ENCODE measurements at regions not wholly inside any gene's neighbourhood (a gene's known extent, or its start where the extent isn't known, plus 50 kb on each side); places are given as distances from the start of the nearest gene placed in this dataset.

- H3K36me3 ChIP-seq (ENCODE audit: control insufficient read depth in 2 of 2, extremely low read depth in 1 of 2, insufficient read depth in 2 of 2, low read length in 2 of 2): no peaks in the 10 kb centered on the region
- H4K20me1 ChIP-seq (ENCODE audit: control insufficient read depth, extremely low read depth, insufficient read depth, low read length): no peaks in the 10 kb centered on the region
- H3K27ac ChIP-seq (ENCODE audit: control insufficient read depth, insufficient read depth, low read length): no peak overlapping the region
- FAIRE-seq: no peak
- no peaks in the 10 kb centered on the region for H3K27me3 ChIP-seq (ENCODE audit: control insufficient read depth, extremely low read depth, insufficient read depth, low read length)
- no peak for TF ChIP-seq CTCF (optimal IDR thresholded peaks at IDR 0.05 in 1 of 3, IDR thresholded peaks at IDR 0.05 in 1 of 3, conservative IDR thresholded peaks at IDR 0.05 in 1 of 3; ENCODE audit: extremely low read depth in 1 of 3, insufficient read depth in 2 of 3, low read length in 3 of 3)
- no peak for DNase-seq (ENCODE audit: low read depth, low spot score)
- no peak overlapping the region for H2AFZ ChIP-seq (ENCODE audit: control insufficient read depth, low read length)
- H3K9ac ChIP-seq (ENCODE audit: control insufficient read depth, extremely low read depth, insufficient read depth, low read length): no peak overlapping the region
- no peaks in the 10 kb centered on the region for H3K79me2 ChIP-seq (ENCODE audit: control insufficient read depth, insufficient read depth, low read length)
- H3K4me1 ChIP-seq (ENCODE audit: control insufficient read depth, extremely low read depth, insufficient read depth, low read length): no peaks in the 10 kb centered on the region
- H3K9me1 ChIP-seq (ENCODE audit: control insufficient read depth, extremely low read depth, insufficient read depth, low read length): no peaks in the 10 kb centered on the region
- no peaks in the 10 kb centered on the region for H3K9me3 ChIP-seq (ENCODE audit: control insufficient read depth, low read depth, low read length)
- no peak overlapping the region for H3K4me3 ChIP-seq (ENCODE audit: control insufficient read depth in 2 of 3, extremely low read depth in 1 of 3, insufficient read depth in 2 of 3, low read depth in 1 of 3, low read length in 3 of 3)
- dilution Hi-C loops (cut with MboI; ENCODE audit: extremely low pct_ligation_motif_present, low sequenced_read_pairs): no loop called here
- H3K4me2 ChIP-seq (ENCODE audit: control insufficient read depth, extremely low read depth, insufficient read depth, low read depth, low read length): no peak overlapping the region
Measured at GRCh38 chr5:160925281-160925680, 73.3 kb upstream of the ATP10B start.

DNA sequence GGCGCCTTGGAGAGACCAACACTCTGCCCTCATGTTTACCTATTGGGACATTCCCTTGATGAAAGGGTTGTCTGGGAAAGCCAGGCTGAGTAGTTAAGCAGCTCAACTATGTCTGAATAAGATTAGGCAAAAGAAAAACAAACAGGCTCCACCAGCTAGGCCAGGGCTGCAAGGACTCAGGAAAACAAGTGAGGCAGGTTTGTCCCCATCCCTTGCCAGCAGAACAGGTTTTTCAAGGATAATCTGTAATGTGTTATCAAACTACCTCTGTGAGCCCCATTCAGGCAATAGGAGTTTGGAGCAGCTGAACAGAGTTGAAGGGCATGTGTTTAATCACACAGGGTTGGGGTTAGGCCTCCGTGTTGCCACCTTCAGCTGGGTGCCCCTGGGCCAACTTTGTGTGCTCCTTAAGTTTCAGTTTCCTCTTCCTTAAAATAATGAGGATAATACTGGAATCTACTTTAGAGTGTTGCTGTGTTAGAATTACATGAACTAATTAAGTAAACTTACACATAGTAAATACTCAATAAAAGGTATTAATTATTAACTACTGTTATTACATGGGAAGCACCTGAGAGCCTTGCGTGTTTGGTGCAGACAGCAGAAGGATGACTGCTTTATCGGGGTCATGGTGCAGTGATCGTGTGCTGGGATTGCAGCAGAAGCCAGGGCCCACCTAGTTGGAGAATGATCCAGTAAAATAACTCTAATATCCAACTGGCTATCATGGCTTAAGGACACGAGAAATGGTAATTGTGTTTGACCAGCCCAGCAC, 72.1 kb upstream of the ATP10B start:
- no peak for FAIRE-seq
- dilution Hi-C loops (cut with MboI; ENCODE audit: extremely low pct_ligation_motif_present, low sequenced_read_pairs): no loop called here
- no peak overlapping the region for H3K9ac ChIP-seq (ENCODE audit: control insufficient read depth, extremely low read depth, insufficient read depth, low read length)
- no peak for TF ChIP-seq CTCF (optimal IDR thresholded peaks at IDR 0.05 in 1 of 3, IDR thresholded peaks at IDR 0.05 in 1 of 3, conservative IDR thresholded peaks at IDR 0.05 in 1 of 3; ENCODE audit: extremely low read depth in 1 of 3, insufficient read depth in 2 of 3, low read length in 3 of 3)
- no peak for TF ChIP-seq EZH2 (IDR thresholded peaks at IDR 0.05; ENCODE audit: low read length)
- no peak overlapping the region for H3K4me2 ChIP-seq (ENCODE audit: control insufficient read depth, extremely low read depth, insufficient read depth, low read depth, low read length)
- no peaks in the 10 kb centered on the region for H3K36me3 ChIP-seq (ENCODE audit: control insufficient read depth in 2 of 2, extremely low read depth in 1 of 2, insufficient read depth in 2 of 2, low read length in 2 of 2)
- H3K79me2 ChIP-seq (ENCODE audit: control insufficient read depth, insufficient read depth, low read length): no peaks in the 10 kb centered on the region
- H4K20me1 ChIP-seq (ENCODE audit: control insufficient read depth, extremely low read depth, insufficient read depth, low read length): no peaks in the 10 kb centered on the region
- no peaks in the 10 kb centered on the region for H3K4me1 ChIP-seq (ENCODE audit: control insufficient read depth, extremely low read depth, insufficient read depth, low read length)
- H3K9me3 ChIP-seq (ENCODE audit: control insufficient read depth, low read depth, low read length): no peaks in the 10 kb centered on the region
- no peaks in the 10 kb centered on the region for H3K27me3 ChIP-seq (ENCODE audit: control insufficient read depth, extremely low read depth, insufficient read depth, low read length)
- no peak overlapping the region for H2AFZ ChIP-seq (ENCODE audit: control insufficient read depth, low read length)
- no peak overlapping the region for H3K4me3 ChIP-seq (ENCODE audit: control insufficient read depth in 2 of 3, extremely low read depth in 1 of 3, insufficient read depth in 2 of 3, low read depth in 1 of 3, low read length in 3 of 3)
- DNase-seq (ENCODE audit: low read depth, low spot score): no peak
- no peaks in the 10 kb centered on the region for H3K9me1 ChIP-seq (ENCODE audit: control insufficient read depth, extremely low read depth, insufficient read depth, low read length)
- no peak overlapping the region for H3K27ac ChIP-seq (ENCODE audit: control insufficient read depth, insufficient read depth, low read length)

All from keratinocyte (primary cell).